Activated T-helper 1 cell treated with anti-CD3 and anti-CD28 coated beads, Interleukin-12 subunit alpha, Interleukin-12 subunit beta, Interleukin-2, Interleukin-4 antibody, amounts not matched to agents 30 ng/mL and 10 ng/mL and 1 ng/mL, durations not matched to agents 14 hours and 24 hours and 36 hours (primary cell): ENCODE measurements at regions not wholly inside any gene's neighbourhood (a gene's known extent, or its start where the extent isn't known, plus 50 kb on each side); places are given as distances from the start of the nearest gene placed in this dataset.

Experiments
- DNase-seq: peaks from one replicate; pipeline ENCODE4 v3.0.0; 2021; ENCODE audit warnings: low spot score
- H3K27ac Mint-ChIP-seq: one replicate; pipeline ENCODE4 v1.8.0; 2021; ENCODE audit warnings: mild to moderate bottlenecking, mixed read lengths
- H3K27me3 Mint-ChIP-seq: one replicate; pipeline ENCODE4 v1.8.0; 2022; ENCODE audit warnings: mild to moderate bottlenecking, moderate library complexity, mixed read lengths; ENCODE audit not compliant: insufficient read depth
- H3K36me3 Mint-ChIP-seq: one replicate; pipeline ENCODE4 v1.8.0; 2021; ENCODE audit warnings: low read depth, mixed read lengths
- H3K4me1 Mint-ChIP-seq: one replicate; pipeline ENCODE4 v1.8.0; 2021; ENCODE audit warnings: low read depth, mixed read lengths
- H3K4me3 Mint-ChIP-seq: one replicate; pipeline ENCODE4 v1.8.0; 2021; ENCODE audit warnings: mild to moderate bottlenecking, moderate library complexity, mixed read lengths
- H3K9me3 Mint-ChIP-seq: one replicate; pipeline ENCODE4 v1.8.0; 2021; ENCODE audit warnings: mixed read lengths
- intact Hi-C: fragments of 100-400 bp; cut with micrococcal nuclease; formaldehyde crosslinking; loops from one replicate; pipeline ENCODE4 v1.15.1; 2024

DNA sequence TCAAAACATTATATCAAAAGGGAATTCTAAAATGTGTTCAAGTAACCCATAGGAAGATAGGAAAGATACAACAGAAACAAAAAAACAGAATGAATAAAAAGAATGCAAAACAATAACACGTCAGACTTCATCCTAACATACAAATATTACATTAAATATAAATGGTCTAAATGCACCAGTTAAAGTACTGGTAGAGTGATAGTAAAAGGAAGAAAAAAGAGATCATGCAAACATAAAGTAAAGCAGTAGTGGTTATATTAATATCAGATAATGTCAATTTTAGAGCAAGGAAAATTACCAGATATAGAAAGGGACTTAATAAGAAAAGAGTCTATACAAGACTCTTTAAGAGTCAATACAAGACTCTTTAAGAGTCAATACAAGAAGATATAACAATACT lies 755.7 kb downstream of the MCTP2 start:
- Mint-ChIP-seq H3K36me3 (no peaks in the 10 kb centered on the region), H3K27me3 (no peaks in the 10 kb centered on the region), H3K9me3 (no peaks in the 10 kb centered on the region), H3K27ac (no peak overlapping the region), H3K4me3 (no peak overlapping the region), H3K4me1 (no peaks in the 10 kb centered on the region)
- intact Hi-C loops, result no loop called here
- DNase-seq, result no peak

DNA sequence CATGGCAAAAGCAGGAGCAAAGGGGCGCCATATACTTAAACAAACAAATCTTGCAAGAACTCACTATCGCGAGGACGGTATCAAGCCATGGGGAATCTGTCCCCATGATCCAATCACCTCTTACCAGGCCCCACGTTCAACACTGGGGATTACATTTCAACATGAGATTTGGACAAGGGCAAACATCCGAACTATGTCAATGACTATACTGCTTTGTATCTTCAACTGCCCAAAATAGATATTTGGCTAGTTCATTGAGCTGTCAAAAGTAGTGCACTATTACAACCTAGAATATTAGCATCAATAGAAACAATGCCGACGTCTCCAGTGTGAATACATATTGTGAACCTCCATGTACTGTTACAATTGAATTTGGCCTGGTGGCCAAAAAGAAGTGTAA lies 760.4 kb downstream of the MCTP2 start:
- no peaks in the 10 kb centered on the region for H3K36me3 Mint-ChIP-seq
- DNase-seq, result no peak
- H3K4me1 Mint-ChIP-seq, result no peaks in the 10 kb centered on the region
- intact Hi-C loops, result no loop called here
- H3K4me3 Mint-ChIP-seq, result no peak overlapping the region
- no peaks in the 10 kb centered on the region for H3K9me3 Mint-ChIP-seq
- no peak overlapping the region for H3K27ac Mint-ChIP-seq
- no peaks in the 10 kb centered on the region for H3K27me3 Mint-ChIP-seq

DNA sequence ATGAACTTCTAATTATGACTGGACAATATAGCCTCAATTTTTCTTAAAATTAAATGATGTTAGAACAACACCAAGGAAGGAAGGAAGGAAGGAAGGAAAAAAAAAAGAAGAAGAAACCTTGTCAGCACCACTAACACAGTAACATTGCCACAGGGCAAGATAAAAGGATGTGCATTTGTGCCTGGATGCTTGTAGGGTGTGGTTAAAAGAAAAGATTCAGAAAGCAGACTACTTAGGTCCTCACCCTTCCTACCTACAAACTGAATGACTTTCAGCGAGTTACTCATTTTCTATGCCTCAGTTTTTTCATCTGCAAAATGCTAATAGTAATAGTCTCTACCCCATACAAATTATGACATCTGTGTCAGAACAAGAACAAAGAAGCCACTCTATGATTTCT lies 778.3 kb downstream of the MCTP2 start:
- H3K36me3 Mint-ChIP-seq, result no peaks in the 10 kb centered on the region
- H3K4me3 Mint-ChIP-seq, result no peak overlapping the region
- no peak for DNase-seq
- peaks cover 4% of the 10 kb centered on the region for H3K9me3 Mint-ChIP-seq
- H3K4me1 Mint-ChIP-seq, result no peaks in the 10 kb centered on the region
- intact Hi-C loops, result no loop called here
- no peaks in the 10 kb centered on the region for H3K27me3 Mint-ChIP-seq
- no peak overlapping the region for H3K27ac Mint-ChIP-seq

DNA sequence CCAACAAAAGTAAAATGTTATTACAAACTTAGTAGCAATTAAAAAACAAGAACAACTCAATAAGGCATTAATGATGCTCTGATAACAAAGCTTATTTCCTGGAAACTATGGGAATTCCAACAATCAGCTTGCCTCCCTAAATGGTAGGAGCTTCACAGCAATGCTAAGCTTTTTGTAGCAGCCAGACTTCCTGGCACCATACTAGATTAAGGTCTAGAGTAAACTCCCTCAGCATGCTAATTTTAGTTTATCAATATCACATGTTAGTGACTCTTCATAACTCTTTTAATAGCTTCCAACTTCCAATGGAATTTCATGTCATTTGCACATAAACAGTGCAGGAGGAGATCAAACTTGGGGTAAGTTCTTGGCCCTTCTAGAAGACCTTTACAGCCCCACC lies 782.0 kb downstream of the MCTP2 start:
- H3K4me3 Mint-ChIP-seq, result no peak overlapping the region
- no peak overlapping the region for H3K27ac Mint-ChIP-seq
- DNase-seq, result no peak
- intact Hi-C loops, result no loop called here
- H3K27me3 Mint-ChIP-seq, result no peaks in the 10 kb centered on the region
- H3K9me3 Mint-ChIP-seq, result peaks cover 4% of the 10 kb centered on the region
- H3K36me3 Mint-ChIP-seq, result no peaks in the 10 kb centered on the region
- H3K4me1 Mint-ChIP-seq, result no peaks in the 10 kb centered on the region

DNA sequence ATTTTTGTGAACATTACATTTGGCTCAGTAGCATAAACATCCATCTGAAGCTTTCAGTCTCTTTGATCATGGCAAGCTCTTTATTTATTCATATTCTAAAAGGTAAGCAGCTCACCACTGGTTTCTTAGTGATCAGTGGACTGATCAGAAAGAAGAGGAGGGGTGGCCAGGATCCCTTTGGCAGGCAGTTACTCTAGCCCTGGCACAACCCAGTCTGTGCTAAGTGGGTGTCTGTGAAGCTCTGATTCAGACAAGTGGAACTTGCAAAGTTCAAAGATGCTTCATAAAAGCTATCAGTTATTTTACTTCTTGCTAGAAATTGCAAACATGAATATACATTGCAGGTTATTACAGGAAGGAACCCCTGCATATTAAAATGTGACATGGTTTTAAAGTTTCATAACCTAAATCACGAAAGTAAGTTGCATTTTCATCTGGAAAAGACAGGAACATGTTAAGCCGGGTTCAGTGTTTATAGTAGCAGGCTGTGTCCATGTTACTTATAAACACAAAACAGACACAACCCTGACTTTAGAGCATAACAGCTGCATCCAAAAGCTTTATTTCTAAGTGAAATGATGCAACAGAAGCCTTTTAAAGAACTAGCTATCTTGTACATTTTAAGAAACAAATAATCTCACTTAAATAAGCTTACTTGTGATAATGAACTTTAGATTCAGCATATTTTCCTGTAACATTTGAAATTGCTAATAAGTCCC lies 785.3 kb downstream of the MCTP2 start:
- intact Hi-C loops, result loop anchor here (5.0 kb wide), 1 partner anchor 434 kb away; no protein-coding TSS in a partner anchor
- no peaks in the 10 kb centered on the region for H3K36me3 Mint-ChIP-seq
- H3K4me3 Mint-ChIP-seq, result no peak overlapping the region
- no peaks in the 10 kb centered on the region for H3K27me3 Mint-ChIP-seq
- H3K9me3 Mint-ChIP-seq, result peaks cover 4% of the 10 kb centered on the region
- H3K4me1 Mint-ChIP-seq, result peaks cover 9% of the 10 kb centered on the region
- no peak for DNase-seq
- no peak overlapping the region for H3K27ac Mint-ChIP-seq

DNA sequence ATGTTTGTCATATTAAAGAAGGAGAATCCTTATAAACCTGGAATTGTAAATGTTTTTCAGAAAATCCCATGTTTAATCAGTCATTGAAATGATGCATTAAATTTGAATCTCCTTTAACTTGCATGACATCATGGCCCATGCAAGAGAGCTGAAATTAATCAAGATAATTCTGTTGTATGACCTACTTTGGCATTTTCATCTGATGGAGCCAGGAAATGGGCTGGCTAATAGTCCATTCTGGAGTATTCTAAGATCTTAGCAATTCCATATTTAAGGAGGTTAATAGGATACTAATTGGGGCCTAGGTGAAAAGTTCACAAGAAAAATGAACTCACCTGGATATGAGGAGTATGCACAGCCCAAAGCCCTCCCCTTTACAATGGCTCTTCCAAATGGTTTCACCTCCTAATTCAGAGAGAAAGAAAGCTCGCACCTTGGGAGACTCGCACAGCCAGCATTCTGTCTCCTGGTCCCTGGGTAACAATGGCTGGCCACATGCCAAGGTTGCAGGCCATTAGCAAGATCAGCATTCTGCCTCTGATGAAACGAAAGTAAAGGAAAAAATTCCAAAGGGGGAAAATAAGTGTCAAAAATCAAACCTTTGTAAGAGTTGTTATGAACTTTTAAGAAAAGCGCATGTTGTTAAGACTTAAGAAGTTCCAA lies 786.4 kb downstream of the MCTP2 start:
- H3K4me1 Mint-ChIP-seq, result peaks cover 9% of the 10 kb centered on the region
- peaks cover 4% of the 10 kb centered on the region for H3K9me3 Mint-ChIP-seq
- H3K36me3 Mint-ChIP-seq, result no peaks in the 10 kb centered on the region
- H3K27me3 Mint-ChIP-seq, result no peaks in the 10 kb centered on the region
- no peak for DNase-seq
- no peak overlapping the region for H3K4me3 Mint-ChIP-seq
- no peak overlapping the region for H3K27ac Mint-ChIP-seq
- intact Hi-C loops, result loop anchor here (5.0 kb wide), 1 partner anchor 435 kb away; no protein-coding TSS in a partner anchor

DNA sequence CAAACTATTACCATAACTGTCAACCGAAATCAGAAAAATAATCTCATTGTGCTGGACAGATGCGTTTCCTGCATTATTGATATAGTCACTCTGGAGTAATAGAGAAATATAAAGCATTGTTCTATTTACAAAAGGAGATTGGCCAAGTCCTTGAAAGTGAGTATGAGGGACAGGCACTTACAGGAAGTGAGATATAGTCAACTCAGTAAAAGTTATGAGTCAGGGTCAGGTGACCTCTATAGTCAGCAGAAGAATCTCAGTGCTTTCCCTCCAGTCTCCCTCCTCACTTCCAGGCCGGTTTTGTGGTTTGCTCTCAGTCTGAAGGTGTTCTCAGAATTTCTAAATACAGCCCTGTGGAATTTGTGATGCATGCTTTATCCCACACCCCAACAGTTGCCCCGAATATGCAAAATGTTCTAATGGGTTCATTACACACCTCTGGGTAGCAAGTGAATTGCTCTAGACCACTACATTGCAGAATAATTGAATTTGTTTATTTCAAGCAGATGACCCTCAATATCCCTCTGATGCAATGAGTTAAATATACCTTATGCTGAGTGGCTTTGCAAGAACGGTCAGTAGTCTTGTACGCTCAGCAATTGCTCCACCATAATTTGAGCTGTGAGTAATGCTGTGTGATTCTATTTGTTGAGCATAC lies 787.7 kb downstream of the MCTP2 start:
- intact Hi-C loops, result loop anchor here (5.0 kb wide), 1 partner anchor 437 kb away; no protein-coding TSS in a partner anchor
- Mint-ChIP-seq H3K4me3 (no peak overlapping the region), H3K9me3 (no peaks in the 10 kb centered on the region), H3K27me3 (no peaks in the 10 kb centered on the region), H3K27ac (no peak overlapping the region), H3K4me1 (peaks cover 9% of the 10 kb centered on the region), H3K36me3 (no peaks in the 10 kb centered on the region)
- no peak for DNase-seq

DNA sequence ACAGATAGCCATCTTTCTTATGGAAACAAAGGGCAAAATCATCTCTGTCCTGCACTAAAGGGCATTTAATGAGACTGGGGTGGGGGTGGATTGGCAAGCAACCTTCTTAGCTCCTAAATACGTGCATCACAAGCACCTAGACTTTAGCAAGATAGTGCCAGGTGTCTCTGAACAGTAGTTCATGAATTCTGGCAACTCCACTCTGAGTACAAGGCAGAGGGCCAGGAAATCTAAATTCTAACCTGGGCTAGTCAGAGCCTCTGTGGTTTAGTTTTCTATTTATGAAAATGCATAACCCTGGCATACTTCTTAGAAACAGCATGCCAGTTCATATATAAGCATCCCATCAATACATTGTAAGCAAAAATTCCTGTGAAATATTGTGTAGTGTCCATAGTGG lies 788.5 kb downstream of the MCTP2 start:
- no peak for DNase-seq
- Mint-ChIP-seq H3K27me3 (no peaks in the 10 kb centered on the region), H3K9me3 (no peaks in the 10 kb centered on the region), H3K27ac (no peak overlapping the region), H3K4me1 (peaks cover 9% of the 10 kb centered on the region), H3K4me3 (no peak overlapping the region), H3K36me3 (no peaks in the 10 kb centered on the region)
- intact Hi-C loops, result loop anchor here (5.0 to 10.0 kb wide), 2 partner anchors 438 to 1305 kb away; no protein-coding TSS in a partner anchor

DNA sequence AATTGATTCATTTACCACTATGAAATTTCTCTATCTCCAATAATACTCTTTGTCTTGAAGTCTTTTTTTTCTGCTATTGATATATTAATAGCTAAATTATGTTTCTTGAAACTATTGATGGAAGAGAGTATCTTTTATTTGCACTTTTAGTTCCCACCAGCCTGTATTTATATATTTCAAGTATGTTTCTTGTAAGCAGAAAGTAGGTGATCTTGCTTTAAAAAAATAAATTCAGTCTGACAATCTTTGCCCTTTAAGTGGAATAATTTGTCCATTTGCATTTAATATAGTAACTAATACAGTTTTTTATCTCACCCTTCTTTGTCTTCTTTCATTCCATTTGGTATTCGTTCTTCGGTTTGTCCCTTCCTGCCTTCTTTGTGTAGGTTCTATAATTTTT lies 790.5 kb downstream of the MCTP2 start:
- intact Hi-C loops, result loop anchor here (10.0 kb wide), 1 partner anchor 1303 kb away; no protein-coding TSS in a partner anchor
- Mint-ChIP-seq H3K9me3 (no peaks in the 10 kb centered on the region), H3K27me3 (no peaks in the 10 kb centered on the region), H3K4me1 (peaks cover 9% of the 10 kb centered on the region), H3K36me3 (no peaks in the 10 kb centered on the region), H3K4me3 (no peak overlapping the region), H3K27ac (no peak overlapping the region)
- no peak for DNase-seq

DNA sequence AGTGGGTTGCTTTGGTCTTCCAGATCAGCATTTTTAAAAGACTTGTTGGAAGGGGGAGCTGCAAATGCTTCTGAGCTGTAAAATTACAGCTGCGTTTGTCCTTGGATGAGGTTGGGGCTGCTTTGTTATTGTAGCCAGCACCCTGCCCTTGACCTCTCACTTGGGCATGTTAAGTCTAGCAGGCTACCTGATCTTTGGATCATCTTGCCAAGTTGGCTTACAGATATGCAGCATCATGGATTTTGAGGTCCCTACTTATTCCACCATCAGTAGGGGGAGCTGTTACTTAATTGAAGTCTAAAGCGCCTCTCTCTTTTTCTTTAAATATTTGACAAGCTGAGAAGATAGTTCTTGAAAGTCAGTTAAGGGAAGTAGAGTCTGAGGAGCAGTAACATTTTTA lies 793.0 kb downstream of the MCTP2 start:
- H3K9me3 Mint-ChIP-seq, result no peaks in the 10 kb centered on the region
- no peaks in the 10 kb centered on the region for H3K27me3 Mint-ChIP-seq
- peaks cover under 1% of the 10 kb centered on the region for H3K4me1 Mint-ChIP-seq
- H3K36me3 Mint-ChIP-seq, result no peaks in the 10 kb centered on the region
- H3K27ac Mint-ChIP-seq, result no peak overlapping the region
- DNase-seq, result no peak
- intact Hi-C loops, result loop anchor here (10.0 kb wide), 1 partner anchor 1300 kb away; no protein-coding TSS in a partner anchor
- no peak overlapping the region for H3K4me3 Mint-ChIP-seq

DNA sequence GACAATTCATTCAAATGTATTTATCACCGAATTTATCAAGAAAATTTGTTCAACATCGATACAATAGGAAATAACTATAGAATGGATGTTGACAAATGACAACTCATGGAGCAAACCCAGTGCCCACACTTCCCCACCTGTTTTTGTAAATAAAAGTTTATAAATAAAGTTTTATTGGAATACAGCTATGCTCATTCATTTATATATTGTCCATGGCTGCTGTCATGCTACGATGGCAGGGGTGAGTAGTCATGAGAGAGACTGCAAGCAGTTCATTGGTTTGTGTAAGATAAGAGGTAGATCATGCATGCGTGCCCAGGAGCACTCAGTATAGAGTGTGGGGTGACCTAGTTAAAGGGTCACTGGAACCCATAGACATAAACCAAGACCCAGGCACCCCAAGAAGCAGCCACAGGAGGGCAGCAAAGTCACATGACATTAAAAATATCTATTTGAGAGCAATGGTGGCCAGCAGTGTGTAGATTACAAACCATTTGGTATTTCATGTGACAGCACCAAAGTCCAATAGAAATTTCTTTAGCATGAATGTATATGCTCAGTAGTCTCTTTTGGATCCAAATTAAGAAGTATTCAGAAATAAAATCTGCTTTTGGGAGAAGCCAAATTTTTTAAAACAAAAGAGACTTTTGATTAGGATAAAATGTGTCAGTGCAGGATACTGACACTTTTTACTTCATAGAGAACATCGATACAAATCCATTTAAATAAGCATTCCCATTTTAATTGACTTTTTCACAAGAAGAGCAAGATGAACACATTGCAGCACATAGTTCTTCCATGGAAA lies 794.8 kb downstream of the MCTP2 start:
- no peak for DNase-seq
- H3K9me3 Mint-ChIP-seq, result no peaks in the 10 kb centered on the region
- H3K27ac Mint-ChIP-seq, result no peak overlapping the region
- intact Hi-C loops, result loop anchor here (10.0 kb wide), 1 partner anchor 1299 kb away; no protein-coding TSS in a partner anchor
- no peak overlapping the region for H3K4me3 Mint-ChIP-seq
- no peaks in the 10 kb centered on the region for H3K27me3 Mint-ChIP-seq
- no peaks in the 10 kb centered on the region for H3K4me1 Mint-ChIP-seq
- H3K36me3 Mint-ChIP-seq, result no peaks in the 10 kb centered on the region

DNA sequence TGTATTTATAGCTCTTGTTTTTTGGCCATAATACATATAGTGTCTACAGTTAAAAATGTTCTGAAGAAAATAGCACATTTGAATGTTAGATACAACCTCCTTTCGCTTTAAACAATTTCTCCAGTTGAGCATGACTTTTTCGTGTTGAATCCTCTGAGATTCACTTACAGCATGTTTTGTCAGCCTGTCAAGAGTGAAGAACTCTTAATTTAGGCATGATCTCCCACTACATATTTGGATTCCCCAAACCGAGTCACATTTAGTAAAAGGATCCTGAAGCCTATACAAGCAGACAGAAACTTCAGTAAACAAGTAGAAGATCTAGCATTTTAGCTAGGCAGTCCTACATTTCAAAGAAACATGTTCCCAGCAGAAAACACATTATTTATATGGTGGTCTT lies 796.6 kb downstream of the MCTP2 start:
- no peaks in the 10 kb centered on the region for H3K36me3 Mint-ChIP-seq
- H3K27me3 Mint-ChIP-seq, result no peaks in the 10 kb centered on the region
- no peaks in the 10 kb centered on the region for H3K9me3 Mint-ChIP-seq
- no peak overlapping the region for H3K4me3 Mint-ChIP-seq
- H3K4me1 Mint-ChIP-seq, result no peaks in the 10 kb centered on the region
- DNase-seq, result no peak
- no peak overlapping the region for H3K27ac Mint-ChIP-seq
- intact Hi-C loops, result loop anchor here (10.0 kb wide), 1 partner anchor 1297 kb away; no protein-coding TSS in a partner anchor
